Ascending aorta (tissue), 2 donors: ENCODE measurements at regions not wholly inside any gene's neighbourhood (a gene's known extent, or its start where the extent isn't known, plus 50 kb on each side); places are given as distances from the start of the nearest gene placed in this dataset.

Source experiments
- DNase-seq, 2 donors: peaks; one replicate each; pipeline ENCODE4 v3.0.0-alpha.2; 2019; ENCODE audit warnings: low spot score in 2 of 2
- H3K27ac ChIP-seq, 2 donors: fragments of 200-600 bp; sonication (generic); one replicate each; pipeline ENCODE4 v1.5.1; 2016 to 2017; ENCODE audit warnings: mild to moderate bottlenecking in 1 of 2
- H3K27me3 ChIP-seq: fragments of 200-600 bp; sonication (generic); one replicate; pipeline ENCODE4 v1.5.1; 2017
- H3K36me3 ChIP-seq, 2 donors: fragments of 200-600 bp; sonication (generic); one replicate each; pipeline ENCODE4 v1.5.1; 2016
- H3K4me1 ChIP-seq, 2 donors: fragments of 200-600 bp; sonication (generic); one replicate each; pipeline ENCODE4 v1.5.1; 2016 to 2017; ENCODE audit warnings: mild to moderate bottlenecking in 1 of 2
- H3K4me3 ChIP-seq, 2 donors: fragments of 200-600 bp; sonication (generic); one replicate each; pipeline ENCODE4 v1.5.1; 2016 to 2017; ENCODE audit warnings: mild to moderate bottlenecking in 1 of 2
- H3K9me3 ChIP-seq, 2 donors: fragments of 200-600 bp; sonication (generic); one replicate each; pipeline ENCODE4 v1.5.1; 2016
- intact Hi-C: fragments of 100-400 bp; cut with DNase I; formaldehyde crosslinking; loops from one replicate; pipeline ENCODE4 v1.15.1; 2023
- TF ChIP-seq, protein P1 (sequence below), 3 experiments: fragments of 200-600 bp in 2 of 3; fragments of 450-650 bp in 1 of 3; sonication (generic) in 2 of 3; IDR thresholded peaks; one replicate each; pipeline ENCODE4 v1.5.1; 2016 to 2019; ENCODE audit warnings: antibody characterized with exemption in 3 of 3, mild to moderate bottlenecking in 1 of 3, moderate library complexity in 1 of 3

DNA sequence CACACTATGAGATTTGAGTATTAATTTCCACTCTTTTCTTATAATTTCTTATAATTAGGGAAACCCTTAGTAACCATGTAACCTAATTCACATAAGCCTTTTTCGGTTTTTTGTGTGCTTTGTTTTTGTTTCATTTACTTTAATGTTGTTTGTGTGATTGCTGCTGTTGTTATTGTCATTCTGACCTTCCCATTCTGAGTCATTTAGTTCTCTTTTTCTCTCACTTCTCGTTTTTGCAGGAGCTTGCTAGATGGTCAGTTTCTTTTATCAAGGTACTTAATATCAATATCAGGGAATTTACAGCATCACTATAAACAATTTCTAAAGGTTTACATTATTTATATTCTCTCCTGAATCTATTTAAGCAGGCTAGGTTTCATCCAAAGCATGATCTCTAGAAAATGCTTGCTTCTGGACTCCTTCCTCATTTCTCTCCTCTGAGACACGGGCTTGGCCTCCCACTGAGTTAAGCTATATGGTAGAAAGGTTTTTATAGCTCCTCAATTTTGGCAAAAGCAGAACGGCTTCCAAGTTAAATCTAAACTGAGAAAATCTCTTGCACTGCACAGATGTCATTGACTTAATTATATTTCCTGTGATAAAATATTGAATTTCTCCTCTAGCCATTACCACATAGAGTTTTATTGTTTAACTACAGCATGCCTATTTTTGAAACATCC lies 534.2 kb downstream of the NSUN3 start:
- no peak for DNase-seq
- Histone ChIP-seq H3K4me1 (no peaks in the 10 kb centered on the region), H3K27me3 (no peaks in the 10 kb centered on the region), H3K36me3 (no peaks in the 10 kb centered on the region), H3K9me3 (no peaks in the 10 kb centered on the region), H3K4me3 (no peak overlapping the region), H3K27ac (no peak overlapping the region)
- intact Hi-C loops = no loop called here
- TF ChIP-seq, protein P1, sequence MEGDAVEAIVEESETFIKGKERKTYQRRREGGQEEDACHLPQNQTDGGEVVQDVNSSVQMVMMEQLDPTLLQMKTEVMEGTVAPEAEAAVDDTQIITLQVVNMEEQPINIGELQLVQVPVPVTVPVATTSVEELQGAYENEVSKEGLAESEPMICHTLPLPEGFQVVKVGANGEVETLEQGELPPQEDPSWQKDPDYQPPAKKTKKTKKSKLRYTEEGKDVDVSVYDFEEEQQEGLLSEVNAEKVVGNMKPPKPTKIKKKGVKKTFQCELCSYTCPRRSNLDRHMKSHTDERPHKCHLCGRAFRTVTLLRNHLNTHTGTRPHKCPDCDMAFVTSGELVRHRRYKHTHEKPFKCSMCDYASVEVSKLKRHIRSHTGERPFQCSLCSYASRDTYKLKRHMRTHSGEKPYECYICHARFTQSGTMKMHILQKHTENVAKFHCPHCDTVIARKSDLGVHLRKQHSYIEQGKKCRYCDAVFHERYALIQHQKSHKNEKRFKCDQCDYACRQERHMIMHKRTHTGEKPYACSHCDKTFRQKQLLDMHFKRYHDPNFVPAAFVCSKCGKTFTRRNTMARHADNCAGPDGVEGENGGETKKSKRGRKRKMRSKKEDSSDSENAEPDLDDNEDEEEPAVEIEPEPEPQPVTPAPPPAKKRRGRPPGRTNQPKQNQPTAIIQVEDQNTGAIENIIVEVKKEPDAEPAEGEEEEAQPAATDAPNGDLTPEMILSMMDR (IDR thresholded peaks at IDR 0.05) = no peak

DNA sequence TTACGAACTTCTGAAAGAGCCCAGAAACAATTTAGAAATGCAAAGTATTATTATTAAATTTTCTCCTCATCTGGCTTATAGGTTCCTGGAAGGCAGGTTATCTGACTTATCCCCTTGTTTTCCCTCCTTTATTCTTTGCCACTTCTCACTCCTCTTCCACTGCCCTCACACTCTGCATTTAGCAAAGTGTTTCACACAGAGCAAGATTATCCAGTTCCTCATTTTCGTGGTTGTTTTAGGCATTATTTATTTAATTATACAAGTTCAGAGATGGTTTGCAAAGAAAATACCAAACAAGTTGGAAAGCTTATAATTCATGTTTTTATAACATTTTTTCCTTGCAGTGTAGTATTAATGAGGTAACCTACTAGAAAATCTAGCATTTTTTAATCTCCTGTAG lies 544.9 kb downstream of the NSUN3 start:
- intact Hi-C loops = no loop called here
- Histone ChIP-seq H3K27me3 (no peaks in the 10 kb centered on the region), H3K4me3 (no peak overlapping the region), H3K9me3 (no peaks in the 10 kb centered on the region), H3K27ac (no peak overlapping the region), H3K4me1 (no peaks in the 10 kb centered on the region), H3K36me3 (no peaks in the 10 kb centered on the region)
- DNase-seq = no peak
- TF ChIP-seq, protein P1 (IDR thresholded peaks at IDR 0.05) = no peak

DNA sequence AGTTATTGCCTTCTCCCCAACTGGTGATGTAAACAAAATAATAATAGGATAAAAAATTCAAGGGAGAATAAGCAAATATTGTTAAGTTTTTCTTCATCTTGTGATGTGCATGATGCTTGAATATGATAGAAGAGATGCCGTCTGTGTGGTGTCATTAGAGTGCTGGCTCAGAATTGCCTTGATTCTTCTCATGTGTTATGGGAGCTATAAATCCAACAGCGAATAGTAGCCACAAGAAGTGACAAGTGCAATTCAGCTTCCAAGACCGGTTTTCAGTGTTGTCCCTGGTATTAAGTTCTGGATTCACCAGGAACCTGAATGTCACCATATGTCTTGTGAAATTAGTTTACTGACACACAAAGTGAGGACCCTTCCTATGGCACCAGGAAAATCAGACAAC lies 547.0 kb downstream of the NSUN3 start:
- Histone ChIP-seq H3K27ac (no peak overlapping the region), H3K4me1 (no peaks in the 10 kb centered on the region), H3K27me3 (no peaks in the 10 kb centered on the region), H3K9me3 (no peaks in the 10 kb centered on the region), H3K4me3 (no peak overlapping the region), H3K36me3 (no peaks in the 10 kb centered on the region)
- no peak for DNase-seq
- TF ChIP-seq, protein P1 (IDR thresholded peaks at IDR 0.05) = no peak
- intact Hi-C loops = no loop called here

DNA sequence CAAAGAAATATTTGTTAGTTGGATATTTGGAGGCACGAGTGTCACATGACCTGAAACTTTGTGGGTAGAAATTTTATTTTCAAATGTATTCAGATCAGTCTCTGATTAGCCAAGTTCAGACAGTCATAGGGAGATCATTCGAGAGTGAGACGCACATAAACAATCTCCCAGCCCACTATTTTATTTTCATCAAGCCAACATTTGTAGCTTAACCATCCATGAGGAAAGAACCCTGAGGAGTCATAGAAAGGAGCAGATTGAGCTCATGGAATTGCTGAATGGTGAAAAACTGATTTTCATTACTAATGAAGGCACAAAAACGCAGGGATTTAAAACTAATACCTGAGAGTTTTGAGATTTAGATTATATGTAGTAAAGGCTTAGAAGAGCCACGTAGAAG lies 548.7 kb downstream of the NSUN3 start:
- TF ChIP-seq, protein P1 (IDR thresholded peaks at IDR 0.05) = no peak
- Histone ChIP-seq H3K36me3 (no peaks in the 10 kb centered on the region), H3K9me3 (no peaks in the 10 kb centered on the region), H3K4me1 (no peaks in the 10 kb centered on the region), H3K27me3 (no peaks in the 10 kb centered on the region), H3K27ac (no peak overlapping the region), H3K4me3 (no peak overlapping the region)
- intact Hi-C loops = no loop called here
- no peak for DNase-seq

DNA sequence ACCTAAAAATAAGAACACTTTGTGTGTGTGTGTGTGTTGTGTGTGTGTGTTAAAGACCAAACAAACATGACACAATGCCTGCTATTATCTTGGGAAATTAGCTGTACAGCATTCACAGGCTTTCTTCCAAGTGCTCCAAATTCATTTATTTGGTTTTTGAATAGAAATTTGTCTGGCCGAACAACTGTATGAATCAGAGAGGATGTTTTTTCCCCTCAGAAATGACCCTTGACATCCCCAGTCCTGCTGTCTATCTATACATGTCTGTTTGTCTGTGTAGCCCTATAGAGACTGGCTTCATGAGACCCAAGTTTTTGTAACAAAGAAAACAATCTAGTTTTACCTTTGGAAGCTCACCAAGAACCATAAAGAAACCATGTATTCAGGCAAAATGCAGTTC lies 549.8 kb downstream of the NSUN3 start:
- H3K9me3 ChIP-seq = no peaks in the 10 kb centered on the region
- no peaks in the 10 kb centered on the region for H3K36me3 ChIP-seq
- no peak overlapping the region for H3K27ac ChIP-seq
- no peak for DNase-seq
- H3K4me1 ChIP-seq = no peaks in the 10 kb centered on the region
- TF ChIP-seq, protein P1 (IDR thresholded peaks at IDR 0.05) = no peak
- no peak overlapping the region for H3K4me3 ChIP-seq
- intact Hi-C loops = no loop called here
- no peaks in the 10 kb centered on the region for H3K27me3 ChIP-seq

DNA sequence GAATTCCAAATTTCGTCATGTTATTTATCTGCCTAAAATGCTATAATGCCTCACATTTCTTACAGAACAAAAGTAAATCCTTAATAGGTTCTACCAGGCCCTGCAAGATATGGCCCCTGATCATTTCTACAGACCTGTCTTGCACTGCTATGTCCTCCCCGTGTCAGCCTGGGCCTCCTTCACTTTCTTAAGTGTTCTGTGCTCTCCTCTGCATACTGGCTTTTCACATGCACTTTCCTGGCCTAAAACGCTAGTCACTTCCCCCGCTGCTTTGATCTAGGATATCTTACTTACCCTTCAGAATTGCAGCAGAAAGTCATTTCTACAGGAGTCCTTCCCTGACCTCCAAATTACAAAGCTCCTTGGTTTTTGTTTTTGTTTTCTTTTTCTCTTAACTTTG lies 551.3 kb downstream of the NSUN3 start:
- TF ChIP-seq, protein P1 (IDR thresholded peaks at IDR 0.05) = no peak
- no peaks in the 10 kb centered on the region for H3K9me3 ChIP-seq
- no peaks in the 10 kb centered on the region for H3K27me3 ChIP-seq
- no peak overlapping the region for H3K27ac ChIP-seq
- H3K4me1 ChIP-seq = no peaks in the 10 kb centered on the region
- DNase-seq = no peak
- intact Hi-C loops = no loop called here
- no peaks in the 10 kb centered on the region for H3K36me3 ChIP-seq
- no peak overlapping the region for H3K4me3 ChIP-seq
